Activated T-helper 1 cell treated with anti-CD3 and anti-CD28 coated beads, Interleukin-12 subunit alpha, Interleukin-12 subunit beta, Interleukin-2, Interleukin-4 antibody, amounts not matched to agents 30 ng/mL and 10 ng/mL and 1 ng/mL, durations not matched to agents 14 hours and 24 hours and 36 hours (primary cell): ENCODE measurements at regions not wholly inside any gene's neighbourhood (a gene's known extent, or its start where the extent isn't known, plus 50 kb on each side); places are given as distances from the start of the nearest gene placed in this dataset.

Experiments used
- DNase-seq: peaks from one replicate; pipeline ENCODE4 v3.0.0; 2021; ENCODE audit warnings: low spot score
- H3K27ac Mint-ChIP-seq: one replicate; pipeline ENCODE4 v1.8.0; 2021; ENCODE audit warnings: mild to moderate bottlenecking, mixed read lengths
- H3K27me3 Mint-ChIP-seq: one replicate; pipeline ENCODE4 v1.8.0; 2022; ENCODE audit warnings: mild to moderate bottlenecking, moderate library complexity, mixed read lengths; ENCODE audit not compliant: insufficient read depth
- H3K36me3 Mint-ChIP-seq: one replicate; pipeline ENCODE4 v1.8.0; 2021; ENCODE audit warnings: low read depth, mixed read lengths
- H3K4me1 Mint-ChIP-seq: one replicate; pipeline ENCODE4 v1.8.0; 2021; ENCODE audit warnings: low read depth, mixed read lengths
- H3K4me3 Mint-ChIP-seq: one replicate; pipeline ENCODE4 v1.8.0; 2021; ENCODE audit warnings: mild to moderate bottlenecking, moderate library complexity, mixed read lengths
- H3K9me3 Mint-ChIP-seq: one replicate; pipeline ENCODE4 v1.8.0; 2021; ENCODE audit warnings: mixed read lengths
- intact Hi-C: fragments of 100-400 bp; cut with micrococcal nuclease; formaldehyde crosslinking; loops from one replicate; pipeline ENCODE4 v1.15.1; 2024

GRCh38 chr2:65856423-65856822, 424.0 kb upstream of the SPRED2 start:
- Mint-ChIP-seq H3K9me3 (no peaks in the 10 kb centered on the region), H3K4me1 (no peaks in the 10 kb centered on the region), H3K27ac (no peak overlapping the region), H3K36me3 (no peaks in the 10 kb centered on the region), H3K27me3 (peaks cover 4% of the 10 kb centered on the region), H3K4me3 (no peak overlapping the region)
- no peak for DNase-seq
- intact Hi-C loops = no loop called here

DNA sequence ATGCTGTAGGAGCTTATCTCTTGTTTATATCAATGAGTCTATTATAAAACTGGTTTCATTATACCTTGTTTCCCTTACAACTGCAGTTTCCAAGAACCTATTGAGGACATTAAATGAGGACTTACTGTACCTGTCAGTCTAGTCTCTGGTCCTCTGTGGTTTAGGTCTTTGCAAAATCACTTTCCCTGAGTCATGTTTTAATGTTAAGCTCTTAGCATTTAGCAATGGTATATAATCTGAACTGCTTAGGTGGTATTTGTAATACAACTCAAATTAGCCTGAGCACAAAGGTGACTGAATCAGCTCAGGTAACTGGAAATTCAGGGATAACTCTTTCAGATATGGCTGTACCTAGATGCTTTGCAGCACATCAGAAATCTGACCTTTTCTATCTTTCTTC, 418.3 kb upstream of the SPRED2 start:
- DNase-seq = no peak
- Mint-ChIP-seq H3K4me3 (no peak overlapping the region), H3K4me1 (no peaks in the 10 kb centered on the region), H3K27me3 (peaks cover 2% of the 10 kb centered on the region), H3K27ac (no peak overlapping the region), H3K9me3 (no peaks in the 10 kb centered on the region), H3K36me3 (no peaks in the 10 kb centered on the region)
- intact Hi-C loops = no loop called here

- Mint-ChIP-seq H3K4me1 (no peaks in the 10 kb centered on the region), H3K27me3 (peaks cover 2% of the 10 kb centered on the region), H3K27ac (no peak overlapping the region), H3K36me3 (no peaks in the 10 kb centered on the region), H3K4me3 (no peak overlapping the region), H3K9me3 (no peaks in the 10 kb centered on the region)
- no peak for DNase-seq
- intact Hi-C loops = no loop called here
Measured at GRCh38 chr2:65846989-65847678, 414.7 kb upstream of the SPRED2 start.

DNA sequence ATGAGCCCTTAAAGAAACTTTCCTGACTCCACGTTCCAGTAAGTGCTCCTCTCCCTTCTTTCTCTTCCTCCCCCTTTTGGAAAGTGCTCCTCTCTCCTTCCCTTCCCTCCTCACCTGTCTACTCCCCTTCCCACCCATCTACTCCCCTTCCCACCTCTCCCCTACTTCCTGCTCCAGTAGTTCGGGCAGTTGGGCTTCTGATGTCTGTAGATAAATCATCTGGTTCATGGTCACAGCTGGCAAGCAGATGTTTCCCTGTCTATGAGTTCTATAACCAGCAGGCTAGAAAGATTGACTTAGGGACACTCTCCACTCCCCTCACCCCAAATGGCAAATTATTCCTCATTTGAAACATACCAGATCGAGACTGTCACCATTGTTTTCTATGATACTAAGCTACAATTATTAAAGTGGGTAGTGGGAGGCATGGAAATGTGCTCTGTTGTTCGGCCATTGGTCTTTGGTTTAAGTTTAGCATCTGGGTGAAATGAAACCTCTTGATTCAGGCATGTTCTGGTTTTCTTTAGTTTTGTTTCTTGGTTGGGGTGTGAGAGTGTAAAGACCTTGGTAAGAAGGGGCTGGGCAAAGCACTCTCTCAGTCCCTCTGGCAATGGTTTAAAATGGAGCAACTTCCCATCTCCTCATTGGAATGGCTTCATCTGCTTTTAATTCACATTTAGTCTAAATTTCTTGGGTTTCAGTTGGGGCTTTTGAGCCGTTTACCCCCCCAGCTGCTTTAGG, 413.2 kb upstream of the SPRED2 start:
- no peak for DNase-seq
- H3K4me3 Mint-ChIP-seq = no peak overlapping the region
- H3K27ac Mint-ChIP-seq = no peak overlapping the region
- H3K4me1 Mint-ChIP-seq = no peaks in the 10 kb centered on the region
- H3K9me3 Mint-ChIP-seq = no peaks in the 10 kb centered on the region
- peaks cover 2% of the 10 kb centered on the region for H3K27me3 Mint-ChIP-seq
- intact Hi-C loops = no loop called here
- no peaks in the 10 kb centered on the region for H3K36me3 Mint-ChIP-seq

GRCh38 chr2:65842104-65842503, 409.7 kb upstream of the SPRED2 start:
- H3K36me3 Mint-ChIP-seq = no peaks in the 10 kb centered on the region
- DNase-seq = no peak
- no peak overlapping the region for H3K27ac Mint-ChIP-seq
- H3K4me1 Mint-ChIP-seq = no peaks in the 10 kb centered on the region
- H3K27me3 Mint-ChIP-seq = no peaks in the 10 kb centered on the region
- no peaks in the 10 kb centered on the region for H3K9me3 Mint-ChIP-seq
- H3K4me3 Mint-ChIP-seq = no peak overlapping the region
- intact Hi-C loops = no loop called here

DNA sequence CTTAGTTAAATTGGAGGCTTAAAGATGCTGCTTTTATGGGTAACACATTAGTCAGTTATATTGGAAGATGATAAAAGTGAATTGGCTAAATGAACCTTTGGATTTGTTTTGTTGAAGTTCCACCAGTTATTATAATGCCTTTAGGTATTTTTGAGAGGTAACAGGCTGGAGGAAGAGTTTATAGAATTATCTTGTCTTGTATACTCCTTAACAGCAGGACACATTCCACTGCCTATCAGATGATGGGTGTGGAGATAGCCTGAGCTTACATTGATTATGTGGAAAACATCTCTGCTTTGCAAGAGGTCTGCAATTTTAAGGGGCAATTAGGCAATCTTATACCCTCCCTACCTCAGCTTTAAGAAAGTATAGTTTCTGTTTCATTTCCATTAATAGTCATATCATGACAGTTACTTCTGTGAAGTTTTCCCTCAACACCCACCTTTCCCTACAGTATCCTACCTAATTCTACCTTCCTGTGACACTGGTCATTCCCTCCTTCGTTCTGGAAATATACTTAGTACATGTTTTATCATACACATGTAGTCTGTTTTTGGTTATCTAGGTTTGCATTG, 403.7 kb upstream of the SPRED2 start:
- H3K9me3 Mint-ChIP-seq = no peaks in the 10 kb centered on the region
- no peak overlapping the region for H3K4me3 Mint-ChIP-seq
- peaks cover 2% of the 10 kb centered on the region for H3K27me3 Mint-ChIP-seq
- no peak for DNase-seq
- intact Hi-C loops = no loop called here
- H3K36me3 Mint-ChIP-seq = no peaks in the 10 kb centered on the region
- no peaks in the 10 kb centered on the region for H3K4me1 Mint-ChIP-seq
- no peak overlapping the region for H3K27ac Mint-ChIP-seq

DNA sequence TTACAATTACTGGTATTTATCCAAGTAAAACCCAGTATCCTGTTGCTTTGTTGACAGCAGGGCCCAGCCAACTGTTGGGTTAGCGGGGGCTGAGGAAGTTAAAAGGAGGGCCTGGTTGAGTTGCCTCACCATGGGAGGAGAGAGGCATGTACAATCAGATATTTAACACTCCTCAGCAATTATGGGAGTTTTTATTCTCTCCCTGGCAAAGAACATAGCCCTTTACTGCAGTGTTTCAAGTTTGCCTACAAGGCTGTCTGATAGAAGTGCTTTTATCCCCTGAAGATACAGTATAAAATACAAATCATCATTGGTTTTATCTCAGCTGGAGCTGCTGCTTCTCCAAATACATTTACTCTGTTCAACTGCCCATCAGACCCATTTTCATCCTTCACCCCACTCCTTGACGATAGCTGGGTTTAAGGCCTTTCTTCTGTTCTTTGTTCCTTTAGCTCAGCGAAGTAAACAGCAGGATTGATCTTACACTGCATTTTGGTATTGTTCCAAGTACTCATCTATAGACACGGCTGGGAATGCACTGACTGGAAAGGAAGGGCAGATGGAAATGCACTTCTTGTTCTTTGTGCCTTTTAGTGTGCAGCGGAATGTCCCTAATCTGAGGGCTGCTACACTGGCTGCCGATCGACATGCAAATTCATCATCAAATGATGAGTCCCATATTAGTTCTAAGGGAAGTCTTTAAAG, 402.5 kb upstream of the SPRED2 start:
- no peak for DNase-seq
- Mint-ChIP-seq H3K4me1 (no peaks in the 10 kb centered on the region), H3K4me3 (no peak overlapping the region), H3K36me3 (no peaks in the 10 kb centered on the region), H3K9me3 (no peaks in the 10 kb centered on the region), H3K27me3 (peaks cover 2% of the 10 kb centered on the region), H3K27ac (no peak overlapping the region)
- intact Hi-C loops = no loop called here

GRCh38 chr2:65834062-65834461, 401.7 kb upstream of the SPRED2 start:
- Mint-ChIP-seq H3K36me3 (no peaks in the 10 kb centered on the region), H3K4me1 (no peaks in the 10 kb centered on the region), H3K4me3 (no peak overlapping the region), H3K9me3 (no peaks in the 10 kb centered on the region), H3K27me3 (peaks cover 2% of the 10 kb centered on the region), H3K27ac (no peak overlapping the region)
- DNase-seq = no peak
- intact Hi-C loops = no loop called here

DNA sequence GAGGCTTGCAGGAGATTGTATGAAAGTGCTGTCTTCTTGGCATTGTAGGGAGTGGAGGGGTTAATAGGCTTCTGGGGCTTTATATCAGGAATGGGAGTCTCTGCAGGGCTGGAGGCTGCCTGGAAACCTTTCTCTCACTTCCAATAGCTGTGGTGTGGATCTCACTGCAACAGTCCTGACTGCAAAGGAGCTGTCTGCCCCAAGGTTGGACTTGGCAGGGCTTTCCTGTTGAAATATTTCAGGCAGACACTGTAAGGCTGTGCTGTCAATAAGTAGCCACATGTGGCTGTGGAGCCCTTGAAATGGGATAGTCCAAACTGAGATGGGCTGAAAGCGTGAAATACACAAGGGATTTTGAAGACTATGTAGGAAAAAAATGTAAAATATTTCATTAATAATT, 399.1 kb upstream of the SPRED2 start:
- no peak for DNase-seq
- H3K27ac Mint-ChIP-seq = no peak overlapping the region
- intact Hi-C loops = no loop called here
- H3K9me3 Mint-ChIP-seq = no peaks in the 10 kb centered on the region
- H3K4me1 Mint-ChIP-seq = no peaks in the 10 kb centered on the region
- no peaks in the 10 kb centered on the region for H3K36me3 Mint-ChIP-seq
- no peak overlapping the region for H3K4me3 Mint-ChIP-seq
- H3K27me3 Mint-ChIP-seq = peaks cover 2% of the 10 kb centered on the region

DNA sequence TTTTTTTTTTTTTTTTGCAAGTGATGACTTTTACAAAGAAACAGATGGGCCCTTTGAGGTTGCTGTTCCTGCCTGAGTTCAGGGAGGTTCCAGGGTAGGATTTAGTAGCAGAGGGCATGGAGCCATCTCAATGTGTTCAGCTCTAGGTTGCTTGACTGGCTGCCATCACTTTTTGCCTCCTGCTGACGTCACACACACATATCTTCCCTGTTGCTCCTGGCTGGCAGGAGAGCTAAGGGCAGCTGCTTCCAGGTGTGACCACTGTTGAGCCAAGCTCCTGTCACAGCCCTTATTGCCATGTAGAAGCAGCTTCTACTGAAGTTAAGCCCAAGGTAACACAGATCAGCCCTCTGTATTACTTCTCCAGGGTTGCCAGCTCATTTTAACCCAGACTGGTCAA, 394.2 kb upstream of the SPRED2 start:
- H3K4me1 Mint-ChIP-seq = no peaks in the 10 kb centered on the region
- H3K27me3 Mint-ChIP-seq = no peaks in the 10 kb centered on the region
- H3K9me3 Mint-ChIP-seq = no peaks in the 10 kb centered on the region
- no peak overlapping the region for H3K4me3 Mint-ChIP-seq
- H3K36me3 Mint-ChIP-seq = no peaks in the 10 kb centered on the region
- no peak for DNase-seq
- H3K27ac Mint-ChIP-seq = no peak overlapping the region
- intact Hi-C loops = no loop called here

- intact Hi-C loops = no loop called here
Measured at GRCh38 chr2:65823511-65823910, 391.1 kb upstream of the SPRED2 start.

DNA sequence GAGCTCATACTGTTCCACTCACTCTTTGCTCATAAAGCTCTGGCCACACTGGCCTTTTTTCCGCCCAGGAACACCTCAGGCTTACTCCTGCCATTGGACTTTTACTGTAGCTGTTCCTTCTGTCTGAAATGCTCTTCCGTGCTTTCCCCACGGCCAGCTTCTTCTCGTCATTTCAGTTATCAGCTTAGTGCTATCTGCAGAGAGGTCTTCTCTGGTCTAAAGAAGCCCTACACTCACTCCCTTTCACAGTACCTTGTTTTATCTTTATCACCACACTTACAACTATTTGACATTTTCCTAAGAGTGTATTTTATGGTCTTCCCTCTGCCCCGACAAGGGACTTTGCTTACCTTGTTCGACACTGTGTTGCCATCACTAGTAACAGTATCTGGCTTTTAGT, 388.1 kb upstream of the SPRED2 start:
- no peaks in the 10 kb centered on the region for H3K4me1 Mint-ChIP-seq
- H3K27me3 Mint-ChIP-seq = no peaks in the 10 kb centered on the region
- no peak for DNase-seq
- H3K4me3 Mint-ChIP-seq = no peak overlapping the region
- no peaks in the 10 kb centered on the region for H3K9me3 Mint-ChIP-seq
- intact Hi-C loops = no loop called here
- H3K36me3 Mint-ChIP-seq = no peaks in the 10 kb centered on the region
- no peak overlapping the region for H3K27ac Mint-ChIP-seq

More at GRCh38 chr2:65823511-65823910, 391.1 kb upstream of the SPRED2 start:
- no peaks in the 10 kb centered on the region for H3K36me3 Mint-ChIP-seq
- H3K27me3 Mint-ChIP-seq = no peaks in the 10 kb centered on the region
- no peak overlapping the region for H3K27ac Mint-ChIP-seq
- H3K4me3 Mint-ChIP-seq = no peak overlapping the region
- DNase-seq = no peak
- H3K9me3 Mint-ChIP-seq = no peaks in the 10 kb centered on the region
- no peaks in the 10 kb centered on the region for H3K4me1 Mint-ChIP-seq

DNA sequence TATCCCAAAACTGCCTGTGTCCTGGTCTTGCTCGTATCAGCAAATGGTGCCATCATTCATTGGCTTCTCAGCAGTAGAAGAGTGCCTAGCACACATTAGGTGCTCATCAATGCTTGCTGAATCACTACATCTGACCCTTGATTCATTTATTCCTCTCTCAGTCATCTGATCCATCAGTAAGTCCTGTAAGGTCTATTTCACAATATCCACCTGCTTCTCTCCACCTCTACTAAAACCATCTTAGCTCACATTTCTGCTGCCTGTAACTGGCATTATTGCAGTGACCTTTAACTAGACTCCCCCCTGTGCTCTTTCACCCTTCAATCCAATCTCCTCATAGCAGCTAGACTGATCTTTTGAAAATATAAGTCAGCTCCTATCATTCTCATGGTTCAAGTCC, 387.6 kb upstream of the SPRED2 start:
- Mint-ChIP-seq H3K27me3 (no peaks in the 10 kb centered on the region), H3K4me1 (no peaks in the 10 kb centered on the region), H3K36me3 (no peaks in the 10 kb centered on the region), H3K4me3 (no peak overlapping the region), H3K9me3 (no peaks in the 10 kb centered on the region), H3K27ac (no peak overlapping the region)
- DNase-seq = no peak
- intact Hi-C loops = no loop called here
